ENCODE measurements at regions not wholly inside any gene's neighbourhood (a gene's known extent, or its start where the extent isn't known, plus 50 kb on each side); places are given as distances from the start of the nearest gene placed in this dataset.

- Histone ChIP-seq H3K27ac (no peak overlapping the region), H3K9me3 (no peaks in the 10 kb centered on the region), H3K4me1 (no peaks in the 10 kb centered on the region), H3K36me3 (no peaks in the 10 kb centered on the region), H3K4me3 (no peak overlapping the region), H3K27me3 (replicated peaks in 1 of 7) (no peaks in the 10 kb centered on the region)
- no peak for DNase-seq
- intact Hi-C loops (cut with DNase I; ENCODE audit: low total_unique reads): loop anchor here (10.0 kb wide), 1 partner anchor 693 kb away; no protein-coding TSS in a partner anchor
- TF ChIP-seq POLR2A (IDR thresholded peaks at IDR 0.05) (no peak), POLR2AphosphoS5 (IDR thresholded peaks at IDR 0.05) (no peak), CTCF (IDR thresholded peaks at IDR 0.05 in 8 of 11, conservative IDR thresholded peaks at IDR 0.05 in 3 of 11) (no peak)
- 83 to 95% (median 87%) methylated on average over 3 of the region's 3 CpGs for WGBS, 5 donors
Measured at GRCh38 chr16:73197598-73197997, 149.7 kb upstream of the ZFHX3 start.

GRCh38 chr16:73196670-73197069 is 148.7 kb upstream of the ZFHX3 start:
- no peaks in the 10 kb centered on the region for H3K4me1 ChIP-seq
- TF ChIP-seq CTCF (IDR thresholded peaks at IDR 0.05 in 8 of 11, conservative IDR thresholded peaks at IDR 0.05 in 3 of 11) (peak in 9 of 11 experiments; percentile 20 to 69 (median 55)), POLR2A (IDR thresholded peaks at IDR 0.05) (no peak), POLR2AphosphoS5 (IDR thresholded peaks at IDR 0.05) (peak in 1 of 3 donors; percentile 35)
- 31 to 40% (median 39%) methylated on average over 3 to 4 of the region's 4 CpGs for WGBS, 5 donors
- H3K4me3 ChIP-seq: no peak overlapping the region
- no peak for DNase-seq
- intact Hi-C loops (cut with DNase I; ENCODE audit: low total_unique reads): loop anchor here (10.0 kb wide), 1 partner anchor 692 kb away; no protein-coding TSS in a partner anchor
- H3K27me3 ChIP-seq (replicated peaks in 1 of 7): no peaks in the 10 kb centered on the region
- no peaks in the 10 kb centered on the region for H3K36me3 ChIP-seq
- no peaks in the 10 kb centered on the region for H3K9me3 ChIP-seq
- no peak overlapping the region for H3K27ac ChIP-seq

- no peaks in the 10 kb centered on the region for H3K4me1 ChIP-seq
- no peak for TF ChIP-seq CTCF (IDR thresholded peaks at IDR 0.05 in 8 of 11, conservative IDR thresholded peaks at IDR 0.05 in 3 of 11)
- no peak for TF ChIP-seq POLR2AphosphoS5 (IDR thresholded peaks at IDR 0.05)
- H3K9me3 ChIP-seq: no peaks in the 10 kb centered on the region
- peaks cover 0 to 5% (median 0%) of the 10 kb centered on the region in 7 donors for H3K27me3 ChIP-seq (replicated peaks in 1 of 7)
- H3K4me3 ChIP-seq: no peak overlapping the region
- DNase-seq: no peak
- 67 to 97% (median 86%) methylated on average over 1 of the region's 1 CpG for WGBS, 5 donors
- H3K36me3 ChIP-seq: no peaks in the 10 kb centered on the region
- intact Hi-C loops (cut with DNase I; ENCODE audit: low total_unique reads): loop anchor here (10.0 kb wide), 1 partner anchor 689 kb away; no protein-coding TSS in a partner anchor
- no peak overlapping the region for H3K27ac ChIP-seq
Measured at GRCh38 chr16:73193464-73193863, 145.5 kb upstream of the ZFHX3 start.

GRCh38 chr16:73192232-73192894 is 144.4 kb upstream of the ZFHX3 start:
- WGBS, 5 donors: 86 to 92% (median 89%) methylated on average over 18 to 19 of the region's 19 CpGs
- DNase-seq: no peak
- no peaks in the 10 kb centered on the region for H3K9me3 ChIP-seq
- H3K27me3 ChIP-seq (replicated peaks in 1 of 7): peaks cover 0 to 5% (median 0%) of the 10 kb centered on the region in 7 donors
- no peak overlapping the region for H3K27ac ChIP-seq
- H3K4me3 ChIP-seq: no peak overlapping the region
- no peak for TF ChIP-seq POLR2A (IDR thresholded peaks at IDR 0.05)
- TF ChIP-seq POLR2AphosphoS5 (IDR thresholded peaks at IDR 0.05): no peak
- no peak for TF ChIP-seq CTCF (IDR thresholded peaks at IDR 0.05 in 8 of 11, conservative IDR thresholded peaks at IDR 0.05 in 3 of 11)
- H3K36me3 ChIP-seq: no peaks in the 10 kb centered on the region
- intact Hi-C loops (cut with DNase I; ENCODE audit: low total_unique reads): loop anchor here (10.0 kb wide), 1 partner anchor 688 kb away; no protein-coding TSS in a partner anchor
- H3K4me1 ChIP-seq: peaks cover 0 to 5% (median under 1%) of the 10 kb centered on the region in 6 donors

All from spleen (tissue), 11 donors.